HepG2 (cell line): ENCODE measurements at regions not wholly inside any gene's neighbourhood (a gene's known extent, or its start where the extent isn't known, plus 50 kb on each side); places are given as distances from the start of the nearest gene placed in this dataset.

Experiments used
- ATAC-seq: fragments of 200-7000 bp; cut with Tn5 transposase; 3 replicates; pipeline ENCODE4 v1.9.1; 2020; ENCODE audit warnings: mild to moderate bottlenecking, moderate library complexity
- BruUV-seq: library from RNA; stranded (reverse); fragments of 400-500 nt; replicated peaks from 2 replicates; lab custom pipeline; 2021; lab: Mats Ljungman, UMichigan
- CTCF ChIA-PET: fragments of 300-600 bp; formaldehyde crosslinking; extraction: SDS; loops from one replicate; lab custom pipeline; 2021; ENCODE audit warnings: low total read pairs, inconsistent platforms, low intra/inter-chr PET ratio; lab: Yijun Ruan, JAX
- POLR2A ChIA-PET: fragments of 350-600 bp; sonication (Branson Sonifier 250); formaldehyde crosslinking; loops from one replicate; lab custom pipeline; 2020; ENCODE audit warnings: antibody characterized with exemption, inconsistent platforms; lab: Yijun Ruan, JAX
- DNase-seq: peaks from one replicate; pipeline ENCODE4 v3.0.0-alpha.2; 2015; ENCODE audit warnings: low spot score
- FAIRE-seq: peaks from 3 replicates; lab custom pipeline; 2011; peaks lifted over from hg19 to GRCh38; lab: Jason Lieb, UNC
- H2AFZ ChIP-seq: one replicate; pipeline ENCODE4 v1.6.1; 2011; ENCODE audit warnings: low read length, inconsistent platforms
- H3K27ac ChIP-seq: fragments of 300-600 bp; 3 replicates; pipeline ENCODE4 v1.8.0; 2011; ENCODE audit warnings: mixed run types, mild to moderate bottlenecking, mixed read lengths, low read length, inconsistent platforms; ENCODE audit not compliant: insufficient read depth; ENCODE audit errors: extremely low read length
- H3K27me3 ChIP-seq, 2 experiments: fragments of 200-600 bp in 1 of 2; 2 replicates in 1 of 2; 3 replicates in 1 of 2; pipeline versions ENCODE4 v1.6.0 to v1.8.0; 2011; ENCODE audit warnings: low read length in 2 of 2, mild to moderate bottlenecking in 2 of 2, moderate library complexity in 2 of 2, inconsistent platforms in 1 of 2; ENCODE audit not compliant: insufficient read depth in 2 of 2, control insufficient read depth in 1 of 2
- H3K36me3 ChIP-seq, 2 experiments: fragments of 200-600 bp in 1 of 2; replicated peaks in 1 of 2; 2 replicates in 1 of 2; 3 replicates in 1 of 2; pipeline versions ENCODE4 v1.5.1 to v1.8.0; 2011; ENCODE audit warnings: low read length in 2 of 2, inconsistent platforms in 1 of 2; ENCODE audit not compliant: insufficient read depth in 2 of 2, control insufficient read depth in 1 of 2
- H3K4me1 ChIP-seq: 2 replicates; pipeline ENCODE4 v1.5.1; 2012; ENCODE audit warnings: low read length, inconsistent platforms; ENCODE audit not compliant: insufficient read depth
- H3K4me2 ChIP-seq: 2 replicates; pipeline ENCODE4 v1.6.0; 2011; ENCODE audit warnings: low read depth, low read length, inconsistent platforms
- H3K4me3 ChIP-seq, 3 experiments: fragments of 200-600 bp in 1 of 3; sonication (generic), shearing (Covaris generic) in 1 of 3; replicated peaks in 1 of 3; 2 replicates each; pipeline ENCODE4 v1.5.1; 2011 to 2016; ENCODE audit warnings: low read length in 3 of 3, inconsistent platforms in 2 of 3, low read depth in 2 of 3, mild to moderate bottlenecking in 2 of 3, control low read depth in 1 of 3, mixed read lengths in 1 of 3; ENCODE audit not compliant: insufficient read depth in 1 of 3
- H3K79me2 ChIP-seq: one replicate; pipeline ENCODE4 v1.6.1; 2011; ENCODE audit warnings: low read length, inconsistent platforms; ENCODE audit not compliant: insufficient read depth
- H3K9ac ChIP-seq: 2 replicates; pipeline ENCODE4 v1.6.0; 2011; ENCODE audit warnings: mild to moderate bottlenecking, low read depth, low read length, inconsistent platforms; ENCODE audit not compliant: insufficient read depth
- H3K9me3 ChIP-seq: 2 replicates; pipeline ENCODE4 v1.5.1; 2012; ENCODE audit warnings: mild to moderate bottlenecking, low read length
- H4K20me1 ChIP-seq: 2 replicates; pipeline ENCODE4 v1.6.0; 2011; ENCODE audit warnings: inconsistent platforms, mild to moderate bottlenecking, low read length, moderate library complexity; ENCODE audit not compliant: insufficient read depth
- DNMT3B ChIP-seq: conservative IDR thresholded peaks from 2 replicates; pipeline ENCODE4 v1.6.1; 2016; ENCODE audit warnings: missing biosample characterization, control low read depth
- FOXA3 ChIP-seq: IDR thresholded peaks from 2 replicates; pipeline ENCODE4 v1.6.1; 2016; ENCODE audit warnings: missing genetic modification reagents, missing compliant biosample characterization
- HMG20B ChIP-seq: conservative IDR thresholded peaks from 2 replicates; pipeline ENCODE4 v1.6.1; 2016; ENCODE audit warnings: missing genetic modification reagents, missing compliant biosample characterization
- KDM2A ChIP-seq: sonication (generic); formaldehyde crosslinking; IDR thresholded peaks from 2 replicates; pipeline ENCODE4 v1.4.0; 2020; ENCODE audit warnings: low read depth, missing genetic modification reagents, borderline replicate concordance
- PAWR ChIP-seq: sonication (generic); formaldehyde crosslinking; IDR thresholded peaks from 2 replicates; pipeline ENCODE4 v1.4.0; 2020; ENCODE audit warnings: missing genetic modification reagents, mild to moderate bottlenecking, borderline replicate concordance
- SP2 ChIP-seq: sonication (generic); formaldehyde crosslinking; IDR thresholded peaks from 2 replicates; pipeline ENCODE4 v1.5.1; 2020; ENCODE audit warnings: mild to moderate bottlenecking, missing genetic modification reagents
- SRSF4 ChIP-seq: fragments of 200-400 bp; formaldehyde crosslinking; IDR thresholded peaks from one replicate; pipeline ENCODE4 v1.6.1; 2018; ENCODE audit warnings: mild to moderate bottlenecking, low read depth, low read length, moderate library complexity; ENCODE audit not compliant: poor library complexity, severe bottlenecking
- TBL1XR1 ChIP-seq: fragments of 150-350 bp; IDR thresholded peaks from 2 replicates; pipeline ENCODE4 v1.6.1; 2014; ENCODE audit warnings: borderline replicate concordance, low read length; ENCODE audit not compliant: partially characterized antibody
- TRIM24 ChIP-seq: sonication (generic); formaldehyde crosslinking; IDR thresholded peaks from 2 replicates; pipeline ENCODE4 v1.8.0; 2022; ENCODE audit warnings: mild to moderate bottlenecking, missing genetic modification reagents
- ZBTB7A ChIP-seq: sonication (generic); formaldehyde crosslinking; IDR thresholded peaks from 2 replicates; pipeline ENCODE4 v1.8.0; 2022; ENCODE audit warnings: mild to moderate bottlenecking, missing genetic modification reagents
- ZNF280D ChIP-seq: sonication (generic); formaldehyde crosslinking; IDR thresholded peaks from 2 replicates; pipeline ENCODE4 v1.5.1; 2020; ENCODE audit warnings: mild to moderate bottlenecking, missing genetic modification reagents
- ZNF468 ChIP-seq: sonication (generic); formaldehyde crosslinking; IDR thresholded peaks from 2 replicates; pipeline ENCODE4 v1.8.0; 2022; ENCODE audit warnings: mild to moderate bottlenecking, moderate library complexity, missing genetic modification reagents
- ZNF503 ChIP-seq: sonication (generic); formaldehyde crosslinking; IDR thresholded peaks from 2 replicates; pipeline ENCODE4 v1.4.0; 2020; ENCODE audit warnings: missing genetic modification reagents
- ZNF614 ChIP-seq: IDR thresholded peaks from 2 replicates; pipeline ENCODE4 v1.6.1; 2018; ENCODE audit warnings: missing biosample characterization, missing genetic modification reagents, inconsistent platforms, borderline replicate concordance
- WGBS: methylation state at CpG from one replicate; pipeline ENCODE4 v1.1.6; 2017; ENCODE audit warnings: low lambda C conversion rate; 5-methylcytosine and 5-hydroxymethylcytosine counted together
- in situ Hi-C: cut with HindIII; loops from 2 replicates; pipeline ENCODE4 v1.10.0; 2017; ENCODE audit warnings: low pct_unique_long_range_greater_than_20kb; ENCODE audit not compliant: extremely low pct_ligation_motif_present
- intact Hi-C: fragments of 100-400 bp; cut with micrococcal nuclease; formaldehyde crosslinking; loops from one replicate; pipeline ENCODE4 v1.10.0; 2022; ENCODE audit not compliant: unreplicated experiment

- TF ChIP-seq ZNF280D (CRISPR knock-in tag) = no peak
- TF ChIP-seq ZBTB7A (CRISPR knock-in tag) = no peak
- TF ChIP-seq FOXA3 (CRISPR knock-in tag) = no peak
Observed at GRCh38 chr4:3866813-3867129, 100.6 kb downstream of the ADRA2C start (continued).

- FAIRE-seq (no peak), ATAC-seq (no peak), DNase-seq (no peak)
- Histone ChIP-seq H3K4me3 (no peak overlapping the region), H3K9me3 (no peaks in the 10 kb centered on the region), H2AFZ (no peak overlapping the region), H3K4me2 (no peak overlapping the region), H3K27ac (no peak overlapping the region), H3K9ac (no peak overlapping the region), H4K20me1 (no peaks in the 10 kb centered on the region), H3K4me1 (peaks cover 20% of the 10 kb centered on the region), H3K36me3 (no peaks in the 10 kb centered on the region), H3K79me2 (no peaks in the 10 kb centered on the region), H3K27me3 (peaks cover 3 to 59% of the 10 kb centered on the region in 2 experiments)
- TF ChIP-seq TBL1XR1 = no peak
- TF ChIP-seq SP2 (CRISPR knock-in tag) = no peak
- TF ChIP-seq SRSF4 = no peak
- no peak for TF ChIP-seq HMG20B (CRISPR knock-in tag)
- no peak for TF ChIP-seq ZNF614 (CRISPR knock-in tag)
- TF ChIP-seq DNMT3B (CRISPR knock-in tag) = no peak
- TF ChIP-seq ZNF468 = no peak
- no peak for TF ChIP-seq KDM2A
- TF ChIP-seq PAWR = no peak
- no peak for TF ChIP-seq ZNF503 (CRISPR knock-in tag)
- TF ChIP-seq TRIM24 (CRISPR knock-in tag) = no peak
- ChIA-PET CTCF (no interaction called here), POLR2A (no interaction called here)
- WGBS = 80% methylated on average over 3 of the region's 16 CpGs
- BruUV-seq = no TSS peak
- intact Hi-C loops = no loop called here
- in situ Hi-C loops = no loop called here
Observed at GRCh38 chr4:3867403-3868100, 101.4 kb downstream of the ADRA2C start.
